ENCODE measurements at regions not wholly inside any gene's neighbourhood (a gene's known extent, or its start where the extent isn't known, plus 50 kb on each side); places are given as distances from the start of the nearest gene placed in this dataset.

- DNase-seq: no peak
These were observed 168.8 kb downstream of the TANC2 start for GRCh38 chr17:63134867-63135266.

GRCh38 chr17:63136369-63137012, 170.5 kb downstream of the TANC2 start:
- no peak for DNase-seq

- DNase-seq: no peak
These were observed 171.1 kb downstream of the TANC2 start for GRCh38 chr17:63137163-63137562.

- DNase-seq: no peak
These were observed 172.7 kb downstream of the TANC2 start for GRCh38 chr17:63138713-63139112.

- DNase-seq: no peak
These were observed 173.3 kb downstream of the TANC2 start for GRCh38 chr17:63139356-63139755.

GRCh38 chr17:63140255-63140654, 174.2 kb downstream of the TANC2 start:
- peak; percentile 86 for DNase-seq

GRCh38 chr17:63142836-63143235, 176.8 kb downstream of the TANC2 start:
- no peak for DNase-seq

- DNase-seq: no peak
These were observed 184.5 kb downstream of the TANC2 start for GRCh38 chr17:63150490-63150889.

DNA sequence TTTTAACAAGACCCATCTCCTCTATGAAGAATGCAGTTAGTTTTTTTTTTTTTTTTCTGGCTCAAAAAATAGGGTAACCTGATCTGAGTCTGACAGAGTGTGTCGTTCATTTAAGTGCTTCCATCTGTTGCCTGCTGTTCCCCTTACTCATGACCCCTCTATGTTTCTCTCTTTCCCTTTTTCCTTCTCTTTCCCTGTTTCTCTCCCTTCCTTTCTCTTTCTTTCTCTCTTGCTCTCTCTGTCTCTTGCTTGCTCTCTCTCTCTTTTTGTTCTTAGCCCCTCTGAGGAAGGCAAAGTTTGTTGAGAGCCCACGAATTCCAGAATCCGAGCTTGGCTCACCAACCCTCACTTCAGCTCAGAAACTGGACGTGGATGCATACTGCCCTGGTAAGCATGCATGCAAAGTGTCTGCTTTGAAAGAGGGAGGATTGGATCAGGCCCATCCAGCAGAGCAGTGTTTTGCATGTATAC, 185.0 kb downstream of the TANC2 start:
- DNase-seq: no peak

DNA sequence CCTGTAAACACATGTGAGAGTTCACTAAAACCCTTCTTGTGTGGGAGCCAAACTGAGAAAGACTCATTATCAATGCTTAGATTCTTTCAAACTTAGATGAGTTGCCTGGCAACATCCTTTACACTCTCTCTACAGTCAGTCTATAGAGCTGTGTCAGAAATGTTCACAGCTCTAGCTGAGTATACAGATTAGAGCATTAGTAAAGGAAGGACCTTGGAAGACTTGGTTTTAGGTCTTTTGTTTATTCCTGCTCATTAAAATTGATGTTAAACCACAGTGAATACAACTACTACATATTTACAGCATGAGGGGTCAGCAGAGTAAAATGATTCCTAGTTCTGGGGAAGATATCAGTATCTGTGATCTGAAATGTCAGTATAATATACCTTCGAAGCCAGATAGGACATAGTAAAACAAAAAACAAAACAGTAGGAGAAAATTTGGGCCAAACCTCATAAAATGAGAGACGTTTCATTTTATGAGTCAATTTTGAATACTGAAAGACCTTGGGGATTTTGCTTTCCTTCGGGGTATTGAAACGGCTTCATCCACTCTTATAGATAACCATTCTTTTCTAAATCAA, 186.0 kb downstream of the TANC2 start:
- no peak for DNase-seq

GRCh38 chr17:63153488-63153887, 187.5 kb downstream of the TANC2 start:
- no peak for DNase-seq

DNA sequence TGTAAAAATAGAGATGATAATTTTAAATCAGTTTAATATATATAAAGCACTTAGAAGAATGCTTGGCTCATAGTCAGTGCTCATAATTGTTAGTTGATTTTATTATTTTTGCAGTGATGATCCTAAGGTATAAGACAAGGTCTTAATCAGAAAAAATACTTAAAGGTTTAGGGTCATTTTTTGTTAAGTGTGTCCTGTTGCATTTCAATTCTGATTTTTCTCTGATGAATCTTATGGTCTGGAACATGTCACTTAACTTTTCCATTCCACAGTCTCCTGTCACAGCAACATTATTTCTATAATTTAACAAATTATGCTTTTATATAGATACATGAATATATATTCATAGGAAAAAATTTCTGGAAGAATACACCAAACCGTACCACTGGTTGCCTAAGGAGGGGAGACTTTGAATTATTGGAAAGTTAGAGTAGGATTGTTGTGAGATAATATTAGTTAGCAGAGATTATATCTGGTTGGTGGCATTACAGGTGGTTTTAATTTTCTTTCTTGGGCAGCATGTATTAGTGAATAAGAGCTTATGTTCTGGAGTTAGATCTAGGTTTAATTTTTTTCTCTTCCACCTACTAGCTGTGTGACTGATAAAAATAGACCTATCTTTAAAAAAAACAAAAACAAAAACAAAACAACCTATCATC, 188.7 kb downstream of the TANC2 start:
- no peak for DNase-seq

DNA sequence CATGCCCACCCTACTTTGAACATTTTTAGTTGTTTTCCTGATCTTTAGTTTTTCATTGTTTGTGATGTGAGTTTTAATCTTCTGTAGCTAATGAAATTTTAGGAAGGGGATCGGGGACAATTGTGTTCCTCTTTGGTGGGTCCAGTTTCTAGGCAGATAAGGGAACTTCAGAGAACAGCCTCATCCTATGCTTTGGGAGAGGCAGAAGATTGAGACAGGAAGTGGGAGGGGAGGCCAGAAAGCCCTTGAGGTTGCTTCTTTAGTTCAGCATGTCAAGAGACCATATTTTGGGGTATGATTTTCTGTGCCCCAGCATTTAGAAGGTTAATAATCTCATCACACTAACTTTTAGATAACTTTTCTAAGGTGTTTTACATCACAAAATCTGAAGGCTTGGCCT, 191.0 kb downstream of the TANC2 start:
- DNase-seq: no peak

GRCh38 chr17:63162406-63163157, 196.5 kb downstream of the TANC2 start:
- DNase-seq: no peak

GRCh38 chr17:63163158-63163520, 197.1 kb downstream of the TANC2 start:
- no peak for DNase-seq

GRCh38 chr17:63165400-63165799, 199.4 kb downstream of the TANC2 start:
- DNase-seq: no peak

DNA sequence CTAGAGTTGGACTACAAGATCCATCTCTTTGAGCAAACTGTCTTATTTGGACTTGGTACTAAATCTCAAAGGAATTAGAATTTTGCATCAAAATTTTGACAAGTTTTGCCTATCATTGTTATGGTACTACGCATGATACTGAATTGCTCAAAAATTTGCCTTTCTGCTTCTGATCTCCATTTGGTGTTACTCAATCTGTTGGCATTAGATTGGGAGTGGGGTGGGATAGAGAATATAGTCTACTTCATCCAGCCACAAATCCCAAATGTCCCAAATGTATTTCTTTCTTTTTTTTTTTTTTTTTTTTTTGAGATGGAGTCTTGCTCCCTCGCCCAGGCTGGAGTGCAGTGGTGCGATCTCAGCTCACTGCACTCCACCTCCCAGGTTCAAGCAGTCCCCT, 204.8 kb downstream of the TANC2 start:
- DNase-seq: no peak

- DNase-seq: no peak
These were observed 205.7 kb downstream of the TANC2 start for GRCh38 chr17:63171428-63172393.

GRCh38 chr17:63173450-63173849, 207.4 kb downstream of the TANC2 start:
- peak; percentile 21 for DNase-seq

GRCh38 chr17:63173903-63174302, 207.9 kb downstream of the TANC2 start:
- DNase-seq: no peak

DNA sequence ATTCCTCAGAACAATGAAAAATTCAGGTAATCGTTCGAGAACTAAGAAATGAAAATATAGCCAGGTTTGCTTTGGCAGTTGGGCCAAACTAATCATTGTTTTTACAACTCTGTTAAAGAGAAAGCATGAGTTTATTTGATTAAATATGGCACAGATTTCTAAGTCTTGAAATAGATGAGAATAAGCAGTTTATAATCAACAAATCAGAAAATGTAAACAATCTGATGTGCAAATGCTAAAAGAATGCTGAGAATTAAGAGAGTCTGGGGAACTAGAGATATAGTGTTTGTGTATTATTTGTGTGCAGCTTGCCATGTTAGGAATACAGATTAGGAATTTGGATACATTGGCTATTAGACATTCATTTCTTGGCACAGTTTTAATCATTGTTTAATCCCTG, 212.5 kb downstream of the TANC2 start:
- DNase-seq: no peak

GRCh38 chr17:63181856-63182255, 215.8 kb downstream of the TANC2 start:
- no peak for DNase-seq

GRCh38 chr17:63185420-63185819, 219.4 kb downstream of the TANC2 start:
- DNase-seq: no peak

Data from RPMI8226 (cell line).